Prostate gland (tissue), 2 donors: ENCODE measurements at regions not wholly inside any gene's neighbourhood (a gene's known extent, or its start where the extent isn't known, plus 50 kb on each side); places are given as distances from the start of the nearest gene placed in this dataset.
"Not testable (repeated sequence)": the region's sequence is repeated elsewhere in the genome, so short reads cannot be mapped to it uniquely, and the experiment has no call there.

Experiments used
- DNase-seq: peaks from one replicate; pipeline ENCODE4 v3.0.0-alpha.2; 2019; ENCODE audit warnings: low spot score
- H3K27ac ChIP-seq, 2 donors: fragments of 200-600 bp; sonication (generic); 2 replicates each; pipeline ENCODE4 v1.5.1; 2017 to 2019
- H3K27me3 ChIP-seq: fragments of 200-600 bp; sonication (generic); replicated peaks from 2 replicates; pipeline ENCODE4 v1.5.1; 2019; ENCODE audit not compliant: insufficient read depth
- H3K36me3 ChIP-seq, 2 donors: fragments of 200-600 bp; sonication (generic); 1 replicate in 1 of 2; 2 replicates in 1 of 2; pipeline versions ENCODE4 v1.5.1 to v1.8.1; 2017 to 2019
- H3K4me1 ChIP-seq: fragments of 200-600 bp; sonication (generic); replicated peaks from 2 replicates; pipeline ENCODE4 v1.5.1; 2019
- H3K4me3 ChIP-seq, 2 donors: fragments of 200-600 bp; sonication (generic); 2 replicates each; pipeline ENCODE4 v1.5.1; 2017 to 2019
- H3K9me3 ChIP-seq: fragments of 200-600 bp; sonication (generic); 2 replicates; pipeline ENCODE4 v1.5.1; 2017
- CTCF ChIP-seq, 4 experiments: fragments of 200-600 bp in 2 of 4; fragments of 450-650 bp in 2 of 4; sonication (generic) in 2 of 4; IDR thresholded peaks; 1 replicate in 3 of 4; 2 replicates in 1 of 4; pipeline ENCODE4 v1.5.1; 2016 to 2019; ENCODE audit warnings: antibody characterized with exemption in 4 of 4, mild to moderate bottlenecking in 2 of 4, moderate library complexity in 2 of 4
- POLR2A ChIP-seq: fragments of 450-650 bp; IDR thresholded peaks from one replicate; pipeline ENCODE4 v1.6.1; 2016; ENCODE audit warnings: antibody characterized with exemption, mild to moderate bottlenecking
- POLR2AphosphoS5 ChIP-seq: sonication (generic); formaldehyde crosslinking; IDR thresholded peaks from one replicate; pipeline ENCODE4 v1.6.1; 2017; ENCODE audit warnings: antibody characterized with exemption
- WGBS: methylation state at CpG from one replicate; pipeline ENCODE4 v1.1.5; 2018; 5-methylcytosine and 5-hydroxymethylcytosine counted together
- intact Hi-C: fragments of 100-400 bp; cut with DNase I; formaldehyde crosslinking; loops from one replicate; pipeline ENCODE4 v1.14.2; 2022

GRCh38 chr16:75865736-75866135 lies 139.4 kb upstream of the CPHXL start:
- intact Hi-C loops = no loop called here
- TF ChIP-seq POLR2A (no peak), POLR2AphosphoS5 (no peak), CTCF (IDR thresholded peaks at IDR 0.05) (no peak)
- no peaks in the 10 kb centered on the region for H3K27me3 ChIP-seq
- H3K9me3 ChIP-seq = no peaks in the 10 kb centered on the region
- no peak for DNase-seq
- no peak overlapping the region for H3K4me3 ChIP-seq
- no peaks in the 10 kb centered on the region for H3K4me1 ChIP-seq
- 65% methylated on average over 3 of the region's 3 CpGs for WGBS
- no peaks in the 10 kb centered on the region for H3K36me3 ChIP-seq
- H3K27ac ChIP-seq = no peak overlapping the region

- no peak for TF ChIP-seq POLR2A
- TF ChIP-seq POLR2AphosphoS5 = no peak
- no peak for TF ChIP-seq CTCF (IDR thresholded peaks at IDR 0.05)
- WGBS = 56% methylated on average over 9 of the region's 9 CpGs
- no peaks in the 10 kb centered on the region for H3K4me1 ChIP-seq
These were observed 142.6 kb upstream of the CPHXL start for GRCh38 chr16:75868636-75869632.

GRCh38 chr16:75881280-75881679 lies 155.0 kb upstream of the CPHXL start:
- H3K4me3 ChIP-seq, H3K27ac ChIP-seq, intact Hi-C loops, H3K9me3 ChIP-seq, H3K36me3 ChIP-seq, H3K27me3 ChIP-seq, H3K4me1 ChIP-seq, DNase-seq: not testable (repeated sequence)
- WGBS = 95% methylated on average over 3 of the region's 3 CpGs

More at GRCh38 chr16:75868636-75869632, 142.6 kb upstream of the CPHXL start:
- Histone ChIP-seq H3K4me3 (no peak overlapping the region), H3K9me3 (no peaks in the 10 kb centered on the region), H3K27me3 (no peaks in the 10 kb centered on the region), H3K36me3 (no peaks in the 10 kb centered on the region), H3K27ac (no peak overlapping the region)
- no peak for DNase-seq
- intact Hi-C loops = no loop called here

GRCh38 chr16:75899163-75899562 lies 172.9 kb upstream of the CPHXL start:
- Histone ChIP-seq H3K4me3 (no peak overlapping the region), H3K36me3 (no peaks in the 10 kb centered on the region), H3K4me1 (no peaks in the 10 kb centered on the region), H3K27me3 (no peaks in the 10 kb centered on the region), H3K9me3 (no peaks in the 10 kb centered on the region), H3K27ac (no peak overlapping the region)
- intact Hi-C loops = no loop called here
- 48% methylated on average over 3 of the region's 3 CpGs for WGBS
- no peak for DNase-seq
- no peak for TF ChIP-seq CTCF (IDR thresholded peaks at IDR 0.05)
- no peak for TF ChIP-seq POLR2AphosphoS5
- TF ChIP-seq POLR2A = no peak

GRCh38 chr16:75908331-75909117 lies 182.2 kb upstream of the CPHXL start:
- DNase-seq = no peak
- no peaks in the 10 kb centered on the region for H3K9me3 ChIP-seq
- intact Hi-C loops = no loop called here
- H3K4me1 ChIP-seq = no peaks in the 10 kb centered on the region
- H3K27me3 ChIP-seq = no peaks in the 10 kb centered on the region
- WGBS = 85% methylated on average over 10 of the region's 10 CpGs
- no peaks in the 10 kb centered on the region for H3K36me3 ChIP-seq
- H3K4me3 ChIP-seq = no peak overlapping the region
- TF ChIP-seq POLR2AphosphoS5 (no peak), CTCF (IDR thresholded peaks at IDR 0.05) (no peak), POLR2A (no peak)
- H3K27ac ChIP-seq = no peak overlapping the region
